Left lung (tissue), 4 donors: ENCODE measurements at regions not wholly inside any gene's neighbourhood (a gene's known extent, or its start where the extent isn't known, plus 50 kb on each side); places are given as distances from the start of the nearest gene placed in this dataset.

Experiments used
- ATAC-seq: fragments of 200-7000 bp; cut with Tn5 transposase; one replicate; pipeline ENCODE4 v1.9.1; 2020; ENCODE audit warnings: moderate library complexity
- DNase-seq, 4 donors: peaks; one replicate each; pipeline ENCODE4 v3.0.0-alpha.2; 2013 to 2020
- H3K27ac ChIP-seq, 2 donors: fragments of 200-600 bp; sonication (generic) in 1 of 2; one replicate each; pipeline versions ENCODE4 v1.5.0 to v1.8.0; 2020 to 2021
- H3K27me3 ChIP-seq, 2 donors: fragments of 200-600 bp; sonication (generic) in 1 of 2; one replicate each; pipeline versions ENCODE4 v1.5.0 to v1.8.0; 2020 to 2021
- H3K36me3 ChIP-seq, 2 donors: fragments of 200-600 bp; sonication (generic) in 1 of 2; one replicate each; pipeline versions ENCODE4 v1.5.0 to v1.8.0; 2020 to 2021
- H3K4me1 ChIP-seq, 2 donors: fragments of 200-600 bp; one replicate each; pipeline ENCODE4 v1.8.0; 2021
- H3K4me3 ChIP-seq, 2 donors: fragments of 200-600 bp; sonication (generic) in 1 of 2; one replicate each; pipeline versions ENCODE4 v1.5.0 to v1.8.0; 2020 to 2021; ENCODE audit warnings: mild to moderate bottlenecking in 1 of 2
- H3K9me3 ChIP-seq, 2 donors: fragments of 200-600 bp; sonication (generic) in 1 of 2; one replicate each; pipeline versions ENCODE4 v1.5.0 to v1.8.0; 2020 to 2021
- intact Hi-C, 2 donors: fragments of 100-400 bp; cut with DNase I; formaldehyde crosslinking; loops; one replicate each; pipeline versions ENCODE4 v1.11.2 to v1.14.2; 2022
- TF ChIP-seq, protein P1 (sequence below), 2 donors: fragments of 200-600 bp; sonication (generic) in 1 of 2; IDR thresholded peaks; one replicate each; pipeline versions ENCODE4 v1.5.0 to v1.8.0; 2021; ENCODE audit warnings: antibody characterized with exemption in 2 of 2
- donor health status: DM: no; HTN: yes; CAD: no.
- donor health status: DM: no; HTN: no; CAD: no.

DNA sequence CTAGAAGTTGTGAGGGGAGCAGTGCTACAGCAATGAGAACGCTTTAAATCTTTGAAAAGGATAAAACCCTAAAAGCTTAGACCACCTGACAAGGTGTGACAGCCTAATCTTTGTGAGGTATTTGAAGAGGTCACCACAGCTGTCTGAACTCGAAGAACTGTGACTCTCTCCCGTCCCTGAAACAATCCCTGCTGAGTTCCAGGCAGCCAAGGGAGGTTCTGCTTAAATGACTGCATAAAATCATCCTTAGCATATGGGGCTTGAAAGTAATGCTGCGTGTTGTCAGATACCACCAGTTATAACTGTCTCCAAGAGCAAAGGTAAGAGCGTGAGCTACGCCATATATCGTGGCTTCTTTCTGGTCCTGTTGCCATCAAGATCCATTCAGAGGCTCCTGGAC is 696.3 kb downstream of the PCDH7 start:
- DNase-seq (no peak), ATAC-seq (no peak)
- Histone ChIP-seq H3K36me3 (no peaks in the 10 kb centered on the region), H3K4me3 (no peak overlapping the region), H3K27me3 (no peaks in the 10 kb centered on the region), H3K9me3 (peaks cover 0 to 2% of the 10 kb centered on the region in 2 donors), H3K27ac (no peak overlapping the region), H3K4me1 (no peaks in the 10 kb centered on the region)
- TF ChIP-seq, protein P1, sequence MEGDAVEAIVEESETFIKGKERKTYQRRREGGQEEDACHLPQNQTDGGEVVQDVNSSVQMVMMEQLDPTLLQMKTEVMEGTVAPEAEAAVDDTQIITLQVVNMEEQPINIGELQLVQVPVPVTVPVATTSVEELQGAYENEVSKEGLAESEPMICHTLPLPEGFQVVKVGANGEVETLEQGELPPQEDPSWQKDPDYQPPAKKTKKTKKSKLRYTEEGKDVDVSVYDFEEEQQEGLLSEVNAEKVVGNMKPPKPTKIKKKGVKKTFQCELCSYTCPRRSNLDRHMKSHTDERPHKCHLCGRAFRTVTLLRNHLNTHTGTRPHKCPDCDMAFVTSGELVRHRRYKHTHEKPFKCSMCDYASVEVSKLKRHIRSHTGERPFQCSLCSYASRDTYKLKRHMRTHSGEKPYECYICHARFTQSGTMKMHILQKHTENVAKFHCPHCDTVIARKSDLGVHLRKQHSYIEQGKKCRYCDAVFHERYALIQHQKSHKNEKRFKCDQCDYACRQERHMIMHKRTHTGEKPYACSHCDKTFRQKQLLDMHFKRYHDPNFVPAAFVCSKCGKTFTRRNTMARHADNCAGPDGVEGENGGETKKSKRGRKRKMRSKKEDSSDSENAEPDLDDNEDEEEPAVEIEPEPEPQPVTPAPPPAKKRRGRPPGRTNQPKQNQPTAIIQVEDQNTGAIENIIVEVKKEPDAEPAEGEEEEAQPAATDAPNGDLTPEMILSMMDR (IDR thresholded peaks at IDR 0.05) = no peak
- intact Hi-C loops = no loop called here

DNA sequence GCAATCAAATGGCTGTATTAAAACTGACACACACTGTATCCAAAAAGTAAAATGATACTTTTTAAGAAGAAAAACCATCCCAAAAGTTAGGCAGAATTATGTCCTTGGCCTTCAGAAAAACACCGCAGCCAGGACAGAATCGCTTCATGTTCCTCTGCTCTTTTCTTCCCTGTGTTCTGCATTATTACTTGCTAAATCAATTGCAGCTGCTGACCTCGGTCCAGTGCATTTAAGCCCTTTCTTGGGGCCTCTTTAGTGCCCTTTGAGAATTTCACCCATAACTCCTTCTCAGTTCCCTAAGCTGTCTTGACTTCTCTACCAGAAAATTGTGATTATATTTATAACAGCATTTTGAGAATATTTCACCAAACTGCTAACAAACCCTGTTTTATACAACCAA is 696.9 kb downstream of the PCDH7 start:
- TF ChIP-seq, protein P1 (IDR thresholded peaks at IDR 0.05) = no peak
- H3K9me3 ChIP-seq = peaks cover 0 to 2% of the 10 kb centered on the region in 2 donors
- DNase-seq = no peak
- no peak overlapping the region for H3K4me3 ChIP-seq
- intact Hi-C loops = no loop called here
- H3K27ac ChIP-seq = no peak overlapping the region
- H3K27me3 ChIP-seq = no peaks in the 10 kb centered on the region
- no peaks in the 10 kb centered on the region for H3K36me3 ChIP-seq
- H3K4me1 ChIP-seq = no peaks in the 10 kb centered on the region
- no peak for ATAC-seq

DNA sequence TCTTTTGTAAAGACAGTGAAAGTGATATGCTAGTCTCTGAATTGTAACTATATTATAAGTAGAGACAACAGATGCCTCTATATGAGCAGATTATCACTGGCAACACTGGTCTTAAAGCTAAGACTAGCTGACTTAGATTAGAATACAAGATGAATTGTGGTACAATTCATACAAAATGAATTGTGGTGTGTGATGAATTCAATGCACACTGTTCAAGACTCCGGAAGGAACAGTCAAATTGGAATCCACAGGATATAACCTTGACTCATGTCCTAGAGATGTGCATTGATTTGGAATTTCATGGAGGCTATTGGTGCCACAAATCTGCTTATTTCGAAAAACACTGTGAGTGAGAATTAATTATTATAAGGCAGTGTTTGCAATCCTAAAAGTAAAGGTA is 701.8 kb downstream of the PCDH7 start:
- DNase-seq (no peak), ATAC-seq (no peak)
- Histone ChIP-seq H3K27ac (no peak overlapping the region), H3K9me3 (peaks cover 0 to 2% of the 10 kb centered on the region in 2 donors), H3K36me3 (no peaks in the 10 kb centered on the region), H3K27me3 (no peaks in the 10 kb centered on the region), H3K4me3 (no peak overlapping the region), H3K4me1 (no peaks in the 10 kb centered on the region)
- intact Hi-C loops = no loop called here
- TF ChIP-seq, protein P1 (IDR thresholded peaks at IDR 0.05) = no peak

DNA sequence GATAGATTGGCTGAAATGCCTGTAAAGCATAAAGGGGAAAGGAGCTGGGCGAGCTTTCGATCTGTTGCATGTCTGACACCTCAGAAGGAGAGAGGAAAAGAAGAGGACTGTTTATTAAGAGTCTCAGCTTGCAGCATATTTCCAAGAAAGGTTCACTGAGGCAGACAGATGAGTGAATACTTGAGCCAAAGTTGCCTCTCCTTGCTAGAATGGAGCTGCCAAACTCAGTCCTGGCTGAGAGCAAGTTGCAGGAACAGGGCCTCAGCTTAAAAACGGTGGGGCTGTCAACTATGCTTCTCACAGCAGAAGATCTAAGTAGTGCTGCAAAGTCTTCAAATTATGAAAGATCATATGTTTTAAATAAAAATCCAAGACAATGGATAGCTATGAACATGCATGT is 707.5 kb downstream of the PCDH7 start:
- H3K27ac ChIP-seq = no peak overlapping the region
- intact Hi-C loops = no loop called here
- H3K36me3 ChIP-seq = no peaks in the 10 kb centered on the region
- no peaks in the 10 kb centered on the region for H3K9me3 ChIP-seq
- ATAC-seq (no peak), DNase-seq (no peak)
- no peaks in the 10 kb centered on the region for H3K4me1 ChIP-seq
- H3K27me3 ChIP-seq = no peaks in the 10 kb centered on the region
- TF ChIP-seq, protein P1 (IDR thresholded peaks at IDR 0.05) = no peak
- H3K4me3 ChIP-seq = no peak overlapping the region

DNA sequence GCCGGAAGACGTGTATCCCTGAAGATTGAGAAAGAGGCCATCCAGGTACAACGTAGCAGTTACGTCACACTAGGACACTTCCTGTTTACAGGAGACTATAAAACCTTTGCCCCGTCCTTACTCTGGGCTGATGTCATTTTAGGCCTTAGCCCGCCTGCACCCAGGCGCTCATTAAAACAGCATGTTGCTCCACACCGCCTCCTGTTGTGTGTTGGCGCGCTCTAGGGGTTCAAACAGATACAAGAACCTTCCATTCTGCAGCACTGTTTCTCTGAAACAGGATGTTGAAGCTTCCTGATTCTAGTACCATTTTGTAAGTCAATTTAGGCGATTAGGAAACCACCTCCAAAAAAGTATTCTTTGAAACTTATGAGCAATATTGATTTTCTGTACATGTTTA is 722.1 kb downstream of the PCDH7 start:
- DNase-seq = no peak
- intact Hi-C loops = no loop called here

More for the DNA sequence above, 722.1 kb downstream of the PCDH7 start:
- no peaks in the 10 kb centered on the region for H3K36me3 ChIP-seq
- no peaks in the 10 kb centered on the region for H3K4me1 ChIP-seq
- TF ChIP-seq, protein P1 (IDR thresholded peaks at IDR 0.05) = no peak
- no peak overlapping the region for H3K27ac ChIP-seq
- no peaks in the 10 kb centered on the region for H3K27me3 ChIP-seq
- no peak overlapping the region for H3K4me3 ChIP-seq
- H3K9me3 ChIP-seq = no peaks in the 10 kb centered on the region
- ATAC-seq = no peak
